ENCODE measurements at regions not wholly inside any gene's neighbourhood (a gene's known extent, or its start where the extent isn't known, plus 50 kb on each side); places are given as distances from the start of the nearest gene placed in this dataset.
"Not testable (repeated sequence)": the region's sequence is repeated elsewhere in the genome, so short reads cannot be mapped to it uniquely, and the experiment has no call there.

DNA sequence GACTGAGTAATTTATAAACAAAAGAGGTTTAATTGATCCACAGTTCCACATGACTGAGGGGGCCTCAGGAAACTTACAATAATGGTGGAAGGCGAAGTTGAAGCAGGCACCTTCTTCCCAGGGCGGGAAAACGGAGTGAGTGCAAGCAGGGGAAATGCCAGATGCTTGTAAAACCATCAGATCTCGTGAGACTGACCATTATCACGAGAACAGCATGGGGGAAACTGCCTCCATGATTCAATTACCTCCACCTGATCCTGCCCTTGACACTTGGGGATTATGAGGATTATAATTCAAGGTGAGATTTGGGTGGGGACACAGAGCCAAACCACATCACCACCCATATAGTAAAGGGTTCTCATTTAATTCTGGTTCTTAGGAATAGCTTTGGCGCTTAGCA is 219.5 kb upstream of the ATP5MC3 start:
- no peak for DNase-seq

GRCh38 chr2:175399326-175399725 is 217.8 kb upstream of the ATP5MC3 start:
- DNase-seq, result no peak

DNA sequence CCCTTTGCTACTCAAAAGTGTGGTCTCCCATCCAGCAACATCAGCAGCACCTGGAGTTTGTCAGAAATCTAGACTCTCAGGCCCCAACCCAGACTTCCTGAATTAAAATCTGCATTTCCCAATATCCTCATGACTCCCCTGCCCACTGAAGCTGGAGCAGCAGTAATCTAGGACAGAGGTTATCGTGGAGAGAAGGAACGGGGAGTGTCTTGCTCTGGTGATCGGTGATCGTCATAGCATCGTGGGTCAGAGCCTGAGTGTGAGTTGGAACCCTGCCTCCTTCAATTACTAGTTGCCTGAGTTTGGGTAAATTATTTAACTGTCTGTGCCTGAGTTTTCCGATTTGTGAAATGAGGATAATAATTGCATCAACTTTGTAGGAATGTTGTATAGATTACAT is 217.3 kb upstream of the ATP5MC3 start:
- no peak for DNase-seq

DNA sequence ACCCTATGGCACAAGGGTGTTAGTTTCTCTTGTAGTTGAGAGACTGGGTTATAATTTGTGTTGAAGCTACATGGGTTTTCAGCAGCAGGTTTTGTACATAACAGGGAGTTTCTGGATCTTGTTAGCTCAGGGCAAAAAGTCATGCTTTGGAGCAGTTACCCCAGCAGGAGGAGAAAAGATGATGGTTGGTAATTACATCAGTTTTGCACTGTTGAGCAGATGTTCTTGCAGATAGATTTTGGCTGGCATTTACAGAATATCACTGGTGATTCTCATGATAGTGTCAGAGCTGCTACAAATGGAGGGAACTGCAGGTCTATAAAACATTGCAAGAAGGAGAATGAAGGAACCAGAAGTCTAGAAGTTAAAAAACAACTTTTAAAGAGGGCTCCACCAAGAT is 215.2 kb upstream of the ATP5MC3 start:
- DNase-seq, result no peak

- DNase-seq, result no peak
Measured at GRCh38 chr2:175393851-175394250, 212.3 kb upstream of the ATP5MC3 start.

DNA sequence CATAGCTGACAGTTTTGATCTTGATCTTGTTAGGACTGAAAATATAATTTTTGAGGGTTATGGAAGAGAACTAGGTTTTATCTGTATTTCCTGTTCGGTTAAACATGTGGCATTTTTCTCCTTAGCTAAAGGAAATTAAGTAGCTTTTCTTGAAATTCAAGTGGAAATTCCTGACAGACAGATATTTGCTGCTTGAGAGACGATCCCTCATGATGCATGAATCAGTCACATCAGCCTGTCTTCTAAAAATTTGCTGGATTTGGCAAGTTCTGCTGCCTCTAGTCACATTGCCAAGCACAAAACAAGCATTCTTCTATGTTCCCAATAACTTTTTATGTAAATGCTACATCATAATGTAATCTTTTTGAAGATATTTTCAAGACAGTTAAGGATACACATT is 201.8 kb upstream of the ATP5MC3 start:
- DNase-seq, result no peak

DNA sequence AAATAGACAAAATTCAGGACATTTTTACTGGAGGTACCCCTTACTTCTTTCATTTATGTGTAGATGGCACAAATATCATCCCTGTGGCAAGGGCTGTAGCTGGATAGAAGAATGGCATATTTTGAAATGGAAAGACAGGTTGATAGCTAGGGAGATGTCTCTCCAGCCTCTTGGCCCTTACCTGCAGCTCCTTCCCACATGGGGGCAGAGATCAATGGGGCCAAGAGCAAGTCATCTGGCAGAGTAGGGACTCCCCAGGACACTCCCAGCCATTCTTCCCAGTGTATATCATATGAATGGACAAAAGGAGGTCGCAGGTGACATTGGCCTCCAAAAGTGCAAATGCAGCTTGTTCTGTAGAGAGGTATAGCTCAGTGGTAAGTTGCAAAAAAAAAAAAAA is 192.2 kb upstream of the ATP5MC3 start:
- no peak for DNase-seq

GRCh38 chr2:175372704-175373701 is 191.5 kb upstream of the ATP5MC3 start:
- DNase-seq, result no peak

- no peak for DNase-seq
Measured at GRCh38 chr2:175371378-175371777, 189.9 kb upstream of the ATP5MC3 start.

DNA sequence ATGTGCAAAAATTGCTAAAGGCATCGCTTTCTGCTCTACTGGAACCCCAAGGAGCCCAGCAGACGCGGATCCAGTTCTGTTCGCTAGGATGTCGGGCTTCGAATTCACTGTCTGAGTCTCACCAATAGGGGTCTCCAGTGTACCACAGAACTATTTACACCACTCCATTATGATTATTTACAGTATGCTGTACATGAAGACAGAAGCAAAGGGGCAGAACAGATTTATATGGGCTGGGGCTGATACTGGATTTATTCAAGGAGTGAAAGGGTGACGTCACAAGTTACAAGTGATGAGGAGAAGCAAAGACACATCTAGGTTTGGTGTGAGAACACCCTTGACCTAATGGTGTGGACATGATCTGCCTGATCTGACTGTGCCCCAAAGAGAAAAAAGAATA is 185.3 kb upstream of the ATP5MC3 start:
- DNase-seq, result peak; percentile 23

GRCh38 chr2:175363699-175364098 is 182.2 kb upstream of the ATP5MC3 start:
- DNase-seq, result no peak

- DNase-seq, result no peak
Measured at GRCh38 chr2:175362331-175362730, 180.8 kb upstream of the ATP5MC3 start.

DNA sequence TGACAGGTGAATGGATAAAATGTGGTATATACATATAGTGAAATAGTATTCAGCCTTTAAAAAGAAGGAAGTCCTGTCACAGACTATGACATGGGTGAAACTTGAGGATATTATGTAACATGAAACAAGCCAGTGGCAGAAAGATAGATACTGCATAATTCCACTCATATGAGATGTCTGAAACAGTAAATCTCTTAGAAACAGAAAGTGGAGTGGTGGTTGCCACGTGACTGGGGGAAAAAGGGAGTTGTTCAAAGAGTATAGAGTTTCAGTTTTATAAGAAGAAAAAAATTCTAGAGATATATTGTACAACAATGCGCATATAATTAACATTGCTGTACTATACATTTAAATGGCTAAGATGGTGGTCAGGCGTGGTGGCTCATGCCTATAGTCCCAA is 178.2 kb upstream of the ATP5MC3 start:
- no peak for DNase-seq

- DNase-seq, result no peak
Measured at GRCh38 chr2:175356901-175357300, 175.4 kb upstream of the ATP5MC3 start.

- DNase-seq, result no peak
Measured at GRCh38 chr2:175355246-175355645, 173.7 kb upstream of the ATP5MC3 start.

GRCh38 chr2:175353275-175353674 is 171.8 kb upstream of the ATP5MC3 start:
- DNase-seq, result no peak

DNA sequence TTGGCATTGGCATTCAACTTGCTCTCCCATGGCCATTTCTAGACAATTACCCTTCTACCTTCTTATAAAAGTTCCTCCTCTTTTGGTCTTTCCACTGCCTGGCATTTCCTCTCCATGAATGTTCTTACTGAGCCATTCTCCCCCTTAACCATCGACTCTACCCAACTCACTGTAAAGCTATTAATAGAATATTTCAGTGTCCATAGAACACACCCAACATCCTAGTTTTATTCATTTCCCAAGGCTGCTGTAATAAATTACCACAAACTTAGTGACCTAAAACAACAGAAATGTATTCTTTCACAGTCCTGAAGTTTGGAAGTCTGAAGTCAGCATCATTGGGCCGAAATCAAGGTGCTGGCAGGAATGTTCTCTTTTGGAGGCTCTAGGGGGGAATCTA is 170.0 kb upstream of the ATP5MC3 start:
- no peak for DNase-seq

DNA sequence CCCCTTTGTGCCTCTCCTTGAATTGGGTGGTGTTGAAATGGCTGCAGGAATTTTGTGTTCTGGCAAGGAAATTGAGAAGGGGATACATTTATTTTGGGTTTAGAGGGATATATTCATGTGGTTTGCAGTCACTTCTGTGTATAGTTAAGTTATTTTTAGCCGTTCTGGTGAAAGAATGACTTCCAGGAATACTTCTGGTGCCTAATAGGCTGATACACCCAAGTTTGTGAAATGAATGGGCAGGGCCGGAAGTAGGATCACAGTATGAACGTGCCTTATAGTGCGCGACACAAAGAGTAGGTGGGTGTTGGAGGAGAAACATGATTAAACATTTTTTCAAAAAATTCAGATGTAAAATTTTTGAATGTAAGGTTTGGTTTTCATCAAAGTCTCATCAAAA is 168.6 kb upstream of the ATP5MC3 start:
- DNase-seq, result no peak

DNA sequence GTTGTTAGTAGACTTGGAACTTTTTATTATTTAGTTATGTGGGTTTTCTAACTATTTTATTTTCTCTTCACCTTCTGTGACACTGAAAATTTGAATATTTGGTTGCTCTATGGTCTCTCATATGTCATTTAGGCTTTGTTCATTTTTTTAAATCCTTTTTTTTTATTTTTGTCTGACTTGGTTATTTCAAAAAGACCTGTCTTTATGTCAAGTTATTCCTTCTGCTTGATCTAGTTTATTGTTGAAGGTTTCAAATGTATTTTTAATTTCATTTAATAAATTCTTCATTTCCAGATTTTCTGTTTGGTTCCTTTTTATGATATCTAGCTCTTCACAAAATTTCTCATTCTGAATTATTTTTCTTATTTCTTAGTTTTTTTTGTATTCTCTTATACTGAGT is 160.6 kb upstream of the ATP5MC3 start:
- DNase-seq, result no peak

DNA sequence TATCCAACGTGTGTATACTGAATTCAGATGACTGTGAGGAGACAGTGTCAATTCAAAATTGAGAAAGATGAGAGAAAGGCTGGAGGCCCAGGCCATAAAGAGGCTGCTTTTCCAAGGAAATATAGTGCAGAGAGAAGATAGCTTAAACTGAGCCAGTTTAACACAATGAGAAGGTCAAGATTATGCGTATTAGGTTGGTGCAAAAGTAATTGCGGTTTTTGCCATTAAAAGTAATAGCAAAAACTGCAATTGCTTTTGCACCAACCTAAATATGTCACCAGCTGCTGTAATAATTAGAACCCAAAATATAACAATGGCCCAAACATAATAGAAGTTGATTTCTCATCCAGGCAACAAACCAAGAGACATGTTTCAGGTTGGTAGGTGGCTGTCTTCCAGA is 148.7 kb upstream of the ATP5MC3 start:
- DNase-seq, result no peak

GRCh38 chr2:175326801-175327200 is 145.3 kb upstream of the ATP5MC3 start:
- DNase-seq, result no peak

- DNase-seq, result not testable (repeated sequence)
Measured at GRCh38 chr2:175326164-175326563, 144.7 kb upstream of the ATP5MC3 start.

- no peak for DNase-seq
Measured at GRCh38 chr2:175323162-175323561, 141.7 kb upstream of the ATP5MC3 start.

DNA sequence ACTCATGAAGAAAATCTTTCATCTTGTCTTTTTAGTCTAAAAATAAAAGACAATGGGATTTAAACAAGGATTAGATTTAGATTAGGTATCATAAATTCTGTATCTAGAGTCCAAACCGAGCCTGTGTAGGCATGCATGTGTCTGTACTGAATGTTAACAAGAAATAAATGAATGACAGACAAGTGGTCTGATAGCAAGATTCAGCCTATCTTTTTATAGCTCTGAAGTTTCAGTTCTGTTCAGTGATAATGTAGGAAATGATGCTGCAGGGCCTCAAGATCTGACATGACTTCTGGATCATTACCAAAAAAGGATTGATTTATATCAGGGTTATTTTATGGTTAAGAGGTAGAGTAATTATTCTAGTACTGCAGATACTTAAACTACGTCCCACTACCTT is 137.0 kb upstream of the ATP5MC3 start:
- no peak for DNase-seq

- no peak for DNase-seq
Measured at GRCh38 chr2:175317751-175318150, 136.2 kb upstream of the ATP5MC3 start.
